ENCODE measurements at regions not wholly inside any gene's neighbourhood (a gene's known extent, or its start where the extent isn't known, plus 50 kb on each side); places are given as distances from the start of the nearest gene placed in this dataset.
A peak's percentile ranks its signal among the peaks of the same experiment; 100 is the strongest.

- Mint-ChIP-seq H3K4me1 (no peaks in the 10 kb centered on the region), H3K27ac (no peak overlapping the region), H3K4me3 (no peak overlapping the region), H3K9me3 (ENCODE audit: low read depth) (peaks cover 3% of the 10 kb centered on the region), H3K36me3 (ENCODE audit: low read depth) (no peaks in the 10 kb centered on the region), H3K27me3 (peaks cover 2% of the 10 kb centered on the region)
- intact Hi-C loops (cut with DNase I, micrococcal nuclease), result no loop called here
- DNase-seq (no peak), ATAC-seq (no peak)
- ChIA-PET CTCF (interaction anchor here (0.6 kb wide), 1 partner anchor 64 kb away, joined by 3 read pairs; no protein-coding TSS in a partner anchor), POLR2A (no interaction called here)
Observed at GRCh38 chr5:111595425-111595824, 83.1 kb upstream of the STARD4 start.

GRCh38 chr5:111589316-111589715, 77.0 kb upstream of the STARD4 start:
- Mint-ChIP-seq H3K4me1 (peaks cover 17% of the 10 kb centered on the region), H3K27me3 (no peaks in the 10 kb centered on the region), H3K4me3 (no peak overlapping the region), H3K27ac (no peak overlapping the region), H3K36me3 (ENCODE audit: low read depth) (no peaks in the 10 kb centered on the region), H3K9me3 (ENCODE audit: low read depth) (no peaks in the 10 kb centered on the region)
- CTCF ChIA-PET, result no interaction called here
- DNase-seq (no peak), ATAC-seq (no peak)
- POLR2A ChIA-PET, result no interaction called here
- intact Hi-C loops (cut with DNase I, micrococcal nuclease), result no loop called here

GRCh38 chr5:111587728-111588127, 75.4 kb upstream of the STARD4 start:
- H3K27ac Mint-ChIP-seq, result no peak overlapping the region
- ChIA-PET CTCF (interaction anchor here (0.8 kb wide), 1 partner anchor 18 kb away, joined by 3 read pairs; no protein-coding TSS in a partner anchor), POLR2A (no interaction called here)
- no peak for ATAC-seq
- H3K27me3 Mint-ChIP-seq, result peaks cover 2% of the 10 kb centered on the region
- no peaks in the 10 kb centered on the region for H3K36me3 Mint-ChIP-seq (ENCODE audit: low read depth)
- peaks cover 20% of the 10 kb centered on the region for H3K4me1 Mint-ChIP-seq
- no peaks in the 10 kb centered on the region for H3K9me3 Mint-ChIP-seq (ENCODE audit: low read depth)
- no peak for DNase-seq
- H3K4me3 Mint-ChIP-seq, result no peak overlapping the region
- intact Hi-C loops (cut with DNase I, micrococcal nuclease), result no loop called here

- Mint-ChIP-seq H3K4me1 (peaks cover 20% of the 10 kb centered on the region), H3K4me3 (no peak overlapping the region), H3K9me3 (ENCODE audit: low read depth) (no peaks in the 10 kb centered on the region), H3K27me3 (peaks cover 7% of the 10 kb centered on the region), H3K36me3 (ENCODE audit: low read depth) (no peaks in the 10 kb centered on the region), H3K27ac (no peak overlapping the region)
- intact Hi-C loops (cut with DNase I, micrococcal nuclease), result no loop called here
- ATAC-seq (no peak), DNase-seq (no peak)
- ChIA-PET CTCF (interaction anchor here (0.7 kb wide), 1 partner anchor 570 kb away, joined by 3 read pairs; no protein-coding TSS in a partner anchor), POLR2A (no interaction called here)
Observed at GRCh38 chr5:111585946-111586345, 73.6 kb upstream of the STARD4 start.

- Mint-ChIP-seq H3K4me3 (no peak overlapping the region), H3K36me3 (ENCODE audit: low read depth) (no peaks in the 10 kb centered on the region), H3K9me3 (ENCODE audit: low read depth) (no peaks in the 10 kb centered on the region), H3K27me3 (peaks cover 7% of the 10 kb centered on the region), H3K4me1 (peaks cover 20% of the 10 kb centered on the region), H3K27ac (no peak overlapping the region)
- ATAC-seq, result no peak
- intact Hi-C loops (cut with DNase I, micrococcal nuclease), result no loop called here
- POLR2A ChIA-PET, result no interaction called here
- no peak for DNase-seq
- CTCF ChIA-PET, result interaction anchor here (1.3 kb wide), 1 partner anchor 35 kb away, joined by 4 read pairs; no protein-coding TSS in a partner anchor
Observed at GRCh38 chr5:111585291-111585690, 73.0 kb upstream of the STARD4 start.

GRCh38 chr5:111584651-111585050, 72.3 kb upstream of the STARD4 start:
- ChIA-PET CTCF (interaction anchor here (1.3 kb wide), 1 partner anchor 34 kb away, joined by 4 read pairs; no protein-coding TSS in a partner anchor), POLR2A (no interaction called here)
- H3K36me3 Mint-ChIP-seq (ENCODE audit: low read depth), result no peaks in the 10 kb centered on the region
- peak; percentile 93 for ATAC-seq
- no peak overlapping the region for H3K27ac Mint-ChIP-seq
- H3K4me1 Mint-ChIP-seq, result peaks cover 20% of the 10 kb centered on the region
- DNase-seq, result peak; percentile 18
- no peaks in the 10 kb centered on the region for H3K9me3 Mint-ChIP-seq (ENCODE audit: low read depth)
- no peak overlapping the region for H3K4me3 Mint-ChIP-seq
- H3K27me3 Mint-ChIP-seq, result peaks cover 7% of the 10 kb centered on the region
- intact Hi-C loops (cut with DNase I, micrococcal nuclease), result no loop called here

GRCh38 chr5:111583758-111584203, 71.4 kb upstream of the STARD4 start:
- intact Hi-C loops (cut with DNase I, micrococcal nuclease), result no loop called here
- Mint-ChIP-seq H3K4me3 (no peak overlapping the region), H3K9me3 (ENCODE audit: low read depth) (peaks cover under 1% of the 10 kb centered on the region), H3K4me1 (peaks cover 20% of the 10 kb centered on the region), H3K27ac (no peak overlapping the region), H3K36me3 (ENCODE audit: low read depth) (no peaks in the 10 kb centered on the region), H3K27me3 (peaks cover 8% of the 10 kb centered on the region)
- no peak for DNase-seq
- ATAC-seq, result no peak
- CTCF ChIA-PET, result interaction anchor here (1.3 kb wide), 1 partner anchor 33 kb away, joined by 4 read pairs; no protein-coding TSS in a partner anchor
- POLR2A ChIA-PET, result no interaction called here

GRCh38 chr5:111582993-111583601, 70.8 kb upstream of the STARD4 start:
- Mint-ChIP-seq H3K9me3 (ENCODE audit: low read depth) (peaks cover 7% of the 10 kb centered on the region), H3K27ac (no peak overlapping the region), H3K4me3 (no peak overlapping the region), H3K36me3 (ENCODE audit: low read depth) (no peaks in the 10 kb centered on the region), H3K27me3 (peaks cover 11% of the 10 kb centered on the region), H3K4me1 (peaks cover 16% of the 10 kb centered on the region)
- POLR2A ChIA-PET, result no interaction called here
- CTCF ChIA-PET, result no interaction called here
- ATAC-seq, result peak; percentile 34
- no peak for DNase-seq
- intact Hi-C loops (cut with DNase I, micrococcal nuclease), result no loop called here

GRCh38 chr5:111582451-111582850, 70.1 kb upstream of the STARD4 start:
- Mint-ChIP-seq H3K27me3 (peaks cover 11% of the 10 kb centered on the region), H3K27ac (no peak overlapping the region), H3K9me3 (ENCODE audit: low read depth) (peaks cover 7% of the 10 kb centered on the region), H3K4me1 (peaks cover 9% of the 10 kb centered on the region), H3K36me3 (ENCODE audit: low read depth) (no peaks in the 10 kb centered on the region), H3K4me3 (no peak overlapping the region)
- POLR2A ChIA-PET, result no interaction called here
- intact Hi-C loops (cut with DNase I, micrococcal nuclease), result no loop called here
- no peak for DNase-seq
- CTCF ChIA-PET, result interaction anchor here (0.8 to 1.3 kb wide), 2 partner anchors 20 to 522 kb away, joined by 3 to 4 read pairs; no protein-coding TSS in a partner anchor
- ATAC-seq, result no peak

- H3K27me3 Mint-ChIP-seq, result peaks cover 11% of the 10 kb centered on the region
- CTCF ChIA-PET, result interaction anchor here (0.7 to 1.3 kb wide), 2 partner anchors 19 to 27 kb away, joined by 3 to 4 read pairs; no protein-coding TSS in a partner anchor
- H3K4me3 Mint-ChIP-seq, result no peak overlapping the region
- POLR2A ChIA-PET, result no interaction called here
- H3K36me3 Mint-ChIP-seq (ENCODE audit: low read depth), result no peaks in the 10 kb centered on the region
- H3K9me3 Mint-ChIP-seq (ENCODE audit: low read depth), result peaks cover 7% of the 10 kb centered on the region
- DNase-seq, result no peak
- intact Hi-C loops (cut with DNase I, micrococcal nuclease), result no loop called here
- peaks cover 8% of the 10 kb centered on the region for H3K4me1 Mint-ChIP-seq
- no peak for ATAC-seq
- H3K27ac Mint-ChIP-seq, result no peak overlapping the region
Observed at GRCh38 chr5:111580956-111581355, 68.6 kb upstream of the STARD4 start.

- Mint-ChIP-seq H3K4me1 (no peaks in the 10 kb centered on the region), H3K9me3 (ENCODE audit: low read depth) (peaks cover 7% of the 10 kb centered on the region), H3K27ac (no peak overlapping the region), H3K36me3 (ENCODE audit: low read depth) (no peaks in the 10 kb centered on the region), H3K27me3 (peaks cover 8% of the 10 kb centered on the region), H3K4me3 (no peak overlapping the region)
- POLR2A ChIA-PET, result no interaction called here
- CTCF ChIA-PET, result no interaction called here
- DNase-seq (no peak), ATAC-seq (no peak)
- intact Hi-C loops (cut with DNase I, micrococcal nuclease), result no loop called here
Observed at GRCh38 chr5:111574311-111574710, 62.0 kb upstream of the STARD4 start.

GRCh38 chr5:111572561-111572960, 60.2 kb upstream of the STARD4 start:
- CTCF ChIA-PET, result no interaction called here

More at GRCh38 chr5:111572561-111572960, 60.2 kb upstream of the STARD4 start:
- Mint-ChIP-seq H3K27me3 (peaks cover 4% of the 10 kb centered on the region), H3K27ac (no peak overlapping the region), H3K4me3 (no peak overlapping the region), H3K36me3 (ENCODE audit: low read depth) (no peaks in the 10 kb centered on the region), H3K9me3 (ENCODE audit: low read depth) (no peaks in the 10 kb centered on the region), H3K4me1 (no peaks in the 10 kb centered on the region)
- intact Hi-C loops (cut with DNase I, micrococcal nuclease), result no loop called here
- ATAC-seq, result no peak
- POLR2A ChIA-PET, result no interaction called here
- no peak for DNase-seq

All from activated CD4-positive, alpha-beta T cell treated with anti-CD3 and anti-CD28 coated beads for 36 hours (primary cell).